GM12892 (cell line): ENCODE measurements at regions not wholly inside any gene's neighbourhood (a gene's known extent, or its start where the extent isn't known, plus 50 kb on each side); places are given as distances from the start of the nearest gene placed in this dataset.

Experiments used
- POLR2A ChIP-seq: IDR thresholded peaks from 2 replicates; pipeline ENCODE4 v1.6.1; 2011; ENCODE audit warnings: low read depth, low read length, control low read depth
- TAF1 ChIP-seq: IDR thresholded peaks from 2 replicates; pipeline ENCODE4 v1.6.1; 2011; ENCODE audit warnings: low read depth, mild to moderate bottlenecking, control low read depth, low read length, borderline replicate concordance

DNA sequence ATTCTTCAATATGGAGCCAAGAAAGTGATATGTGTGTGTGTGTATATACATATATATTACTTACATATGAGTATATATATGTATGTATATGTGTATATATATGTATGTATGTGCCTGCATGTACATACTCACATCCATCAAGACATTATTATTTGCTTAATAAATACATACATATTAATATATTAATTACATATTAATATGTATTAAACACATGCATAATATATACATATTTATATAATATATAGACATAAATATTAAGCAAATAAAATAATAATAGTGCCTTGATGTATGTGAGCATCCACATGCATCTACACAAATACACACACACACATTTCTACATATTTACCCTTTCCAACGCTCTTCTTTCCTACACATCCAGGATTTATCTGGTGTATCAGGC is 88.7 kb upstream of the KCNMA1 start:
- TF ChIP-seq POLR2A (no peak), TAF1 (no peak)
